Fibroblast of lung (primary cell): ENCODE measurements at regions not wholly inside any gene's neighbourhood (a gene's known extent, or its start where the extent isn't known, plus 50 kb on each side); places are given as distances from the start of the nearest gene placed in this dataset.
A peak's percentile ranks its signal among the peaks of the same experiment; 100 is the strongest.

Experiments used
- DNase-seq, 2 donors: peaks; one replicate each; pipeline versions ENCODE4 v3.0.0 to v3.0.0-alpha.2; 2010; ENCODE audit warnings: low read depth in 2 of 2
- H2AFZ ChIP-seq: 2 replicates; pipeline ENCODE4 v1.5.1; 2012; ENCODE audit warnings: low read length, control low read depth, inconsistent platforms
- H3K27ac ChIP-seq: 2 replicates; pipeline ENCODE4 v1.5.1; 2011; ENCODE audit warnings: low read length, control low read depth; ENCODE audit not compliant: insufficient read depth
- H3K27me3 ChIP-seq: 2 replicates; pipeline ENCODE4 v1.5.1; 2011; ENCODE audit warnings: mild to moderate bottlenecking, low read length; ENCODE audit not compliant: control insufficient read depth, insufficient read depth
- H3K36me3 ChIP-seq: 2 replicates; pipeline ENCODE4 v1.5.1; 2011; ENCODE audit warnings: low read length; ENCODE audit not compliant: control insufficient read depth, insufficient read depth
- H3K4me1 ChIP-seq: 2 replicates; pipeline ENCODE4 v1.5.1; 2011; ENCODE audit warnings: low read length; ENCODE audit not compliant: control insufficient read depth, insufficient read depth; ENCODE audit errors: extremely low read depth
- H3K4me2 ChIP-seq: 2 replicates; pipeline ENCODE4 v1.5.1; 2011; ENCODE audit warnings: low read length, control low read depth; ENCODE audit not compliant: insufficient read depth; ENCODE audit errors: extremely low read depth
- H3K4me3 ChIP-seq, 4 experiments: fragments of 200-600 bp in 1 of 4; sonication (generic) in 1 of 4; replicated peaks in 1 of 4; 2 replicates each; pipeline ENCODE4 v1.5.1; 2011 to 2016; ENCODE audit warnings: low read length in 4 of 4, low read depth in 3 of 4, mild to moderate bottlenecking in 3 of 4, control low read depth in 2 of 4, inconsistent platforms in 1 of 4, mixed read lengths in 1 of 4; ENCODE audit not compliant: insufficient read depth in 1 of 4; ENCODE audit errors: control extremely low read depth in 1 of 4
- H3K79me2 ChIP-seq: 2 replicates; pipeline ENCODE4 v1.5.1; 2012; ENCODE audit warnings: mild to moderate bottlenecking, low read length, inconsistent platforms; ENCODE audit not compliant: control insufficient read depth, insufficient read depth
- H3K9ac ChIP-seq: 2 replicates; pipeline ENCODE4 v1.5.1; 2011; ENCODE audit warnings: mild to moderate bottlenecking, low read length, control low read depth; ENCODE audit not compliant: insufficient read depth
- H3K9me3 ChIP-seq: 2 replicates; pipeline ENCODE4 v1.5.1; 2012; ENCODE audit warnings: low read depth, low read length; ENCODE audit not compliant: control insufficient read depth, insufficient read depth
- H4K20me1 ChIP-seq: 2 replicates; pipeline ENCODE4 v1.5.1; 2011; ENCODE audit warnings: low read length; ENCODE audit not compliant: control insufficient read depth, insufficient read depth; ENCODE audit errors: extremely low read depth
- EZH2 ChIP-seq: IDR thresholded peaks from 2 replicates; pipeline ENCODE4 v1.5.1; 2012; ENCODE audit warnings: low read length, control low read depth, mild to moderate bottlenecking; ENCODE audit errors: missing control alignments
- TF ChIP-seq, protein P1 (sequence below), 2 donors: IDR thresholded peaks in 1 of 2; conservative IDR thresholded peaks in 1 of 2; 1 replicate in 1 of 2; 2 replicates in 1 of 2; pipeline ENCODE4 v1.5.1; 2011 to 2012; ENCODE audit warnings: low read length in 2 of 2, control low read depth in 1 of 2, inconsistent platforms in 1 of 2, low read depth in 1 of 2, mild to moderate bottlenecking in 1 of 2

DNA sequence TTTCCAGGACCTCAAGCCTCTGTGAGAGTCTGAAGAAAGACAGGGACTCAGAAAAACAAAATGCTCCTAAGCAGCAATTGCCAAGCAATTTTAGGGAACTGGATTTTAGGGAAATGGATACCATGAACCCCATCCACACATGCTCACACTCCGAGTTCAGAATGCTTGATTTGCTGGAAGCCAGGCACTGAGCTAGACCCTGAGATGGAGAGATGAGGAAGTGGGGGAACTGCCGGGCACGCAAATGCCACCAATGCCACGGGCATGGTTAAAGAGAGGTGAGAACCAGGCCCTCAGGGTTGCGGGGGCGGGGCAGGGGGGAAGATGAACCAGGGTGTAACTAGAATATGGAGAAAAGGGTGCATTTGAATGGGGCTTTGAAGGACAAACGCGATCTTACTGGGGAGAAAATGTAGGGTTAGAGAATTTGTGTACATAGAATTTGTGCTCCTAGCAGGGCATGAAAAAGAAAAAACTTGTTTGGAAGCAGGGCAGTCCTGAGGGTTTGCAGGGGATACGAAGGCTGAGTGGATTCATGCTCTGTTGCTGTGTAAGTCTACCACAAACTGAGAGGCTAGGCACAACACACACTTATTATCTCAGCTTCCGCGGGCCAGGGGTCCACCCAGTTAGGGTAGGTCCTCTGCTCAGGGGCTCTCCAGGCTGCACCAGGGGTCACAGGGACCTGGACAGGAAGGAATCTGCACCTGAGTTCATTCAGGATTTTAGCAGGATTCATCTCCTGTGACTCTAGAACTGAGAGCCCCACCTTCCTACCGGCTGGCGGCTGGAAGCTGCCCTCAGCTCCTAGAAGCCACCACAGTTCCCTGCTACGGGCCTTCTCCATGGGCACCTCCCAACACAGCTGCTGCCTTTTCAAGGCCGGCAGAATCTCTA, 108.0 kb downstream of the SNX5 start:
- no peaks in the 10 kb centered on the region for H3K36me3 ChIP-seq
- H3K79me2 ChIP-seq, result no peaks in the 10 kb centered on the region
- no peak overlapping the region for H3K9ac ChIP-seq
- no peak overlapping the region for H3K4me2 ChIP-seq
- no peaks in the 10 kb centered on the region for H3K9me3 ChIP-seq
- H2AFZ ChIP-seq, result no peak overlapping the region
- H3K27ac ChIP-seq, result no peak overlapping the region
- H3K4me3 ChIP-seq, result no peak overlapping the region
- TF ChIP-seq, protein P1, sequence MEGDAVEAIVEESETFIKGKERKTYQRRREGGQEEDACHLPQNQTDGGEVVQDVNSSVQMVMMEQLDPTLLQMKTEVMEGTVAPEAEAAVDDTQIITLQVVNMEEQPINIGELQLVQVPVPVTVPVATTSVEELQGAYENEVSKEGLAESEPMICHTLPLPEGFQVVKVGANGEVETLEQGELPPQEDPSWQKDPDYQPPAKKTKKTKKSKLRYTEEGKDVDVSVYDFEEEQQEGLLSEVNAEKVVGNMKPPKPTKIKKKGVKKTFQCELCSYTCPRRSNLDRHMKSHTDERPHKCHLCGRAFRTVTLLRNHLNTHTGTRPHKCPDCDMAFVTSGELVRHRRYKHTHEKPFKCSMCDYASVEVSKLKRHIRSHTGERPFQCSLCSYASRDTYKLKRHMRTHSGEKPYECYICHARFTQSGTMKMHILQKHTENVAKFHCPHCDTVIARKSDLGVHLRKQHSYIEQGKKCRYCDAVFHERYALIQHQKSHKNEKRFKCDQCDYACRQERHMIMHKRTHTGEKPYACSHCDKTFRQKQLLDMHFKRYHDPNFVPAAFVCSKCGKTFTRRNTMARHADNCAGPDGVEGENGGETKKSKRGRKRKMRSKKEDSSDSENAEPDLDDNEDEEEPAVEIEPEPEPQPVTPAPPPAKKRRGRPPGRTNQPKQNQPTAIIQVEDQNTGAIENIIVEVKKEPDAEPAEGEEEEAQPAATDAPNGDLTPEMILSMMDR (conservative IDR thresholded peaks at IDR 0.05 in 1 of 2, IDR thresholded peaks at IDR 0.05 in 1 of 2; ENCODE audit: low read depth in 1 of 2, low read length in 2 of 2), result no peak
- no peak for TF ChIP-seq EZH2
- H4K20me1 ChIP-seq, result no peaks in the 10 kb centered on the region
- peaks cover 10% of the 10 kb centered on the region for H3K4me1 ChIP-seq
- H3K27me3 ChIP-seq, result no peaks in the 10 kb centered on the region
- DNase-seq, result no peak

DNA sequence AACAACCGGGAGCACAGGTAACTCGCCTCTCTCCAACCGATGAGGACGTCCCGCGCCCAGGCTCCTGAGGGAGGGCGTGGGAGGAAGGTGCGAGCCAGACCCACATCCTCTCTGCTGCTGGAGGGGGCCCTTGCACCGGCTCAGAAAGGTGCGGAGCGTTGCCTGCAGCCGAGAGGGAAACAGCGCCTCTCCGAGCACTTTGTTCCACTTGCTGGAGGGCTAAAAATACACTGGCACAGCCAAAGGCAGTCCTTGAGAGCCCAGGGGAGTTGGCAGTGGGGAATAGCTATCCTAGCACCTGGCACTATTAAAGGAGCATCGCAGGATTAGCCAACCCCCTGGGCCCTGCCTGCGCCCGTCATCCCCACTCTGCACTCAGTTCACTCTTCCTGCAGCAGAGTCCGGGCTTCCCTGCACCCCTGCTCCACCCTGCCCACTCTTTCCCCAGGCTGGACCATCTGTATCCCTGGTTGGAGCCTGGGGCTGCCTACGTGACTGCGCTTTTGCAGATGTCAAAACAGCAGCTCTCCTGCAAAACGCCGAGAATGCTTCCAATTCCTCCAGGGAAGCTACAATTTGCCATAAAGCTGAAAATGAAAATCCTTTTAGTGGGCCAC, 108.9 kb downstream of the SNX5 start:
- no peak overlapping the region for H2AFZ ChIP-seq
- no peak for DNase-seq
- no peaks in the 10 kb centered on the region for H3K27me3 ChIP-seq
- no peaks in the 10 kb centered on the region for H3K9me3 ChIP-seq
- TF ChIP-seq EZH2, result no peak
- TF ChIP-seq, protein P1 (conservative IDR thresholded peaks at IDR 0.05 in 1 of 2, IDR thresholded peaks at IDR 0.05 in 1 of 2; ENCODE audit: low read depth in 1 of 2, low read length in 2 of 2), result no peak
- H4K20me1 ChIP-seq, result no peaks in the 10 kb centered on the region
- H3K79me2 ChIP-seq, result no peaks in the 10 kb centered on the region
- no peaks in the 10 kb centered on the region for H3K36me3 ChIP-seq
- no peak overlapping the region for H3K27ac ChIP-seq
- H3K4me1 ChIP-seq, result peaks cover 10% of the 10 kb centered on the region
- H3K9ac ChIP-seq, result no peak overlapping the region
- H3K4me2 ChIP-seq, result no peak overlapping the region
- H3K4me3 ChIP-seq, result no peak overlapping the region

DNA sequence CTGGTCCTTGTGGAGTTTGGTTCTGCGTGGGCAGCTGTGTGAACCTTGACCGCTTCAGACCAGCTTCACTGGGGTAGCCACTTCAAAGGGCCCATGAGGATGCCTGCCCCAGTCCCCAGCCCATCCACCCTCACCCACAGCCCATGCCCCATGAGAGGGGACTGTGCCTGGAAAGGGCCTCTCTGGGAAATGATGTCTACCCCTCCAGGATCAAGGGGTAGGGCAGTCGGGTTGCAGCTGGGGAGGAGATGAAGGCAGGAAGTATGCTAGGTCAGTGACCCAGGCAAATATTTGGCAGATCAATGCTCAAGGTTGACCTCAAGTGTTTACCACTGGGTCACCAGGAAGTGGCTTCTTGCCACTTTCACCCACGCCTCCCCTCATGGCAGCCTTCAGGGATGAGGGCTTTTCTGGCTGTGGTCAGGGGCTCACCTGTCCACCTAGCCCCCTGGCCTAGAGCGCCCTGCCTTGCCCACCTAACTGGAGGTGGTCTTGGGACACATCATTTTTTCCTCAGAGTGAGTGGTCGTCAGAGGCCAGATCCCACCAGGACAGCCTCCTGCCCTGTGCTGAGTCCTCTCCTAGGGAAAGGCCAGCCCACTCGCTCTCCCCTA, 109.5 kb downstream of the SNX5 start:
- no peak for TF ChIP-seq EZH2
- TF ChIP-seq, protein P1 (conservative IDR thresholded peaks at IDR 0.05 in 1 of 2, IDR thresholded peaks at IDR 0.05 in 1 of 2; ENCODE audit: low read depth in 1 of 2, low read length in 2 of 2), result no peak
- H3K27me3 ChIP-seq, result no peaks in the 10 kb centered on the region
- no peaks in the 10 kb centered on the region for H3K9me3 ChIP-seq
- DNase-seq, result no peak
- H4K20me1 ChIP-seq, result no peaks in the 10 kb centered on the region
- no peak overlapping the region for H3K4me3 ChIP-seq
- no peaks in the 10 kb centered on the region for H3K36me3 ChIP-seq
- H3K27ac ChIP-seq, result no peak overlapping the region
- H3K4me2 ChIP-seq, result peak overlapping the region; percentile 20
- H3K79me2 ChIP-seq, result no peaks in the 10 kb centered on the region
- H3K4me1 ChIP-seq, result peaks cover 10% of the 10 kb centered on the region
- no peak overlapping the region for H2AFZ ChIP-seq
- H3K9ac ChIP-seq, result no peak overlapping the region
